GM23338 (cell line): ENCODE measurements at regions not wholly inside any gene's neighbourhood (a gene's known extent, or its start where the extent isn't known, plus 50 kb on each side); places are given as distances from the start of the nearest gene placed in this dataset.

Experiments used
- CTCF ChIP-seq, 2 experiments: fragments of 200-600 bp in 1 of 2; sonication (generic) in 1 of 2; conservative IDR thresholded peaks; 2 replicates each; pipeline versions ENCODE4 v1.5.1 to v1.6.1; 2016 to 2017; ENCODE audit warnings: antibody characterized with exemption in 2 of 2, low read depth in 2 of 2, mild to moderate bottlenecking in 2 of 2, moderate library complexity in 1 of 2
- ETS1 ChIP-seq: IDR thresholded peaks from 2 replicates; pipeline ENCODE4 v1.6.1; 2016; ENCODE audit warnings: antibody characterized with exemption
- EZH2 ChIP-seq: fragments of 200-600 bp; sonication (generic); IDR thresholded peaks from one replicate; pipeline ENCODE4 v1.8.0; 2017; ENCODE audit warnings: antibody characterized with exemption, mild to moderate bottlenecking, low read depth; ENCODE audit not compliant: unreplicated experiment
- POLR2AphosphoS5 ChIP-seq: IDR thresholded peaks from 2 replicates; pipeline ENCODE4 v1.6.1; 2016; ENCODE audit warnings: antibody characterized with exemption, low read depth

- no peak for TF ChIP-seq EZH2
- TF ChIP-seq CTCF (conservative IDR thresholded peaks at IDR 0.05; ENCODE audit: low read depth in 2 of 2) = no peak
- no peak for TF ChIP-seq ETS1
- no peak for TF ChIP-seq POLR2AphosphoS5
Measured at GRCh38 chr4:133585323-133585722, 436.2 kb downstream of the PCDH10 start.
